Upper lobe of right lung (tissue), 1 donor: ENCODE measurements at regions not wholly inside any gene's neighbourhood (a gene's known extent, or its start where the extent isn't known, plus 50 kb on each side); places are given as distances from the start of the nearest gene placed in this dataset.

ENCODE experiments used
- ATAC-seq: fragments of 200-7000 bp; cut with Tn5 transposase; one replicate; pipeline ENCODE4 v1.9.1; 2020; ENCODE audit warnings: mild to moderate bottlenecking, moderate library complexity
- DNase-seq: peaks from one replicate; pipeline ENCODE4 v3.0.0-alpha.2; 2020
- H3K27ac ChIP-seq: fragments of 200-600 bp; one replicate; pipeline ENCODE4 v1.8.0; 2022
- H3K27me3 ChIP-seq: fragments of 200-600 bp; one replicate; pipeline ENCODE4 v1.8.0; 2022; ENCODE audit warnings: mild to moderate bottlenecking
- H3K36me3 ChIP-seq: fragments of 200-600 bp; one replicate; pipeline ENCODE4 v1.8.0; 2022
- H3K4me1 ChIP-seq: fragments of 200-600 bp; one replicate; pipeline ENCODE4 v1.8.0; 2022
- H3K4me3 ChIP-seq: fragments of 200-600 bp; one replicate; pipeline ENCODE4 v1.8.0; 2022; ENCODE audit warnings: mild to moderate bottlenecking
- H3K9me3 ChIP-seq: fragments of 200-600 bp; one replicate; pipeline ENCODE4 v1.8.0; 2022
- CTCF ChIP-seq: fragments of 200-600 bp; IDR thresholded peaks from one replicate; pipeline ENCODE4 v1.8.0; 2022; ENCODE audit warnings: antibody characterized with exemption
- intact Hi-C: fragments of 100-400 bp; cut with DNase I; formaldehyde crosslinking; loops from one replicate; pipeline ENCODE4 v1.11.0; 2022
- donor health status: DM: no; HTN: yes; CAD: no; lungs with severe emphysema.

- H3K36me3 ChIP-seq, result peaks cover 9% of the 10 kb centered on the region
- no peak for DNase-seq
- H3K27ac ChIP-seq, result no peak overlapping the region
- H3K27me3 ChIP-seq, result no peaks in the 10 kb centered on the region
- no peak for TF ChIP-seq CTCF
- H3K4me3 ChIP-seq, result no peak overlapping the region
- intact Hi-C loops, result loop anchor here (5.0 kb wide), 1 partner anchor 114 kb away; no protein-coding TSS in a partner anchor
- no peak for ATAC-seq
- H3K4me1 ChIP-seq, result peaks cover 21% of the 10 kb centered on the region
- H3K9me3 ChIP-seq, result no peaks in the 10 kb centered on the region
Measured at GRCh38 chr3:159887911-159888310, 100.7 kb upstream of the IL12A start.

DNA sequence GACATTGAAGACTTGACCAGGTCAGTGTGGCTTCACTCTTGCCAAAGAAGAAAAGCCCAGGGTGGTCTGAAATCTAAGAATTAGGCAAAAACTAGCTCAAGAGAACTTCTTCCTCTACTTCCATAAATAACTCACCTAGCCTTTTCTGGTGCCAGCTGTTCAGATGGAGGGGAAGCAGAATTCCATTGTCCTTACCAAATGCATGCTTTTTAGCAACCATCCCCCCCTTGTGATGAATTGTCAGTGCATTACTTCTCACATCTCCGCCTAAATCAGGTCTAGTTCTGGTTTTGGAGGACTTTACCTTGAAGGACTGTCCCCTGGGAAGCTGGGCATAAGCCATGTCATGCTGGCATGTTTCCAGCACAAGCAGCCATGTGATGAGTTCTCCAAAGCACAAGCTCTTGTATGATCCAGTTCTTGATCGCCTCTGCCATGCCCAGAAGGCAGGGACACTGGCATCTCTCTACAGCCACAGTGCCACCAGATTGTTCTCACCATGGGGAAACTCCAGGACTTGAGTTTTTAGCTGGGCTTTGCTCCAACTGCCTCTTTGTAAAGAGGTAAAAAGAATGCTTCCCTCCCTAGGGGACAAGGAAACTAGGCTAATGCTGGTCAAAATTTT lies 96.4 kb upstream of the IL12A start:
- Histone ChIP-seq H3K27ac (no peak overlapping the region), H3K4me3 (no peak overlapping the region), H3K9me3 (no peaks in the 10 kb centered on the region), H3K36me3 (peaks cover 28% of the 10 kb centered on the region), H3K27me3 (no peaks in the 10 kb centered on the region), H3K4me1 (peaks cover 6% of the 10 kb centered on the region)
- TF ChIP-seq CTCF, result no peak
- ATAC-seq (peak; percentile 84), DNase-seq (no peak)
- intact Hi-C loops, result no loop called here

DNA sequence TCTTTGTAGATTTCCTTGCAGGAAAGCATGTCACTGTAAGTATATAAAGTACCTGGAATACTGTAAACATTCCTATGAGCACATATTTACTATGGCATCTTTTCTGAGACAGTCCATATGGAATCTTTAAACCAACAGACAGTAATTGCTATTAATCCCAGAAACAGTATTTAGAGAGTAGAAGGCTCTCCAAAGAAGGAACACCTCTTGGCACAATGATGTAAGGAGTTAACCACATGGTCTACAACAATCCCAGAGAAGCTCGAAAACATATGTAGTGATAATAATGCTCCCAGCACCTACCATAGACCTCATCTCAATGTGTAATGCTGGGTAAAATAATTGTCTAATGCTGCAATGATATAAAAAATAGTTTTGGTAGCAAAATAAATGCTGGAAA lies 95.8 kb upstream of the IL12A start:
- DNase-seq (no peak), ATAC-seq (no peak)
- peaks cover 6% of the 10 kb centered on the region for H3K4me1 ChIP-seq
- no peak overlapping the region for H3K27ac ChIP-seq
- peaks cover 29% of the 10 kb centered on the region for H3K36me3 ChIP-seq
- H3K9me3 ChIP-seq, result no peaks in the 10 kb centered on the region
- intact Hi-C loops, result no loop called here
- no peaks in the 10 kb centered on the region for H3K27me3 ChIP-seq
- no peak overlapping the region for H3K4me3 ChIP-seq
- TF ChIP-seq CTCF, result no peak

- Histone ChIP-seq H3K9me3 (no peaks in the 10 kb centered on the region), H3K4me3 (no peak overlapping the region), H3K4me1 (peaks cover 6% of the 10 kb centered on the region), H3K27me3 (no peaks in the 10 kb centered on the region), H3K27ac (no peak overlapping the region), H3K36me3 (peaks cover 32% of the 10 kb centered on the region)
- ATAC-seq (no peak), DNase-seq (no peak)
- TF ChIP-seq CTCF, result no peak
- intact Hi-C loops, result no loop called here
Measured at GRCh38 chr3:159894386-159894785, 94.2 kb upstream of the IL12A start.

- Histone ChIP-seq H3K27me3 (no peaks in the 10 kb centered on the region), H3K4me3 (no peak overlapping the region), H3K36me3 (peaks cover 30% of the 10 kb centered on the region), H3K27ac (no peak overlapping the region), H3K9me3 (no peaks in the 10 kb centered on the region), H3K4me1 (peaks cover 6% of the 10 kb centered on the region)
- intact Hi-C loops, result no loop called here
- TF ChIP-seq CTCF, result no peak
- ATAC-seq, result no peak
- no peak for DNase-seq
Measured at GRCh38 chr3:159895430-159895829, 93.2 kb upstream of the IL12A start.

DNA sequence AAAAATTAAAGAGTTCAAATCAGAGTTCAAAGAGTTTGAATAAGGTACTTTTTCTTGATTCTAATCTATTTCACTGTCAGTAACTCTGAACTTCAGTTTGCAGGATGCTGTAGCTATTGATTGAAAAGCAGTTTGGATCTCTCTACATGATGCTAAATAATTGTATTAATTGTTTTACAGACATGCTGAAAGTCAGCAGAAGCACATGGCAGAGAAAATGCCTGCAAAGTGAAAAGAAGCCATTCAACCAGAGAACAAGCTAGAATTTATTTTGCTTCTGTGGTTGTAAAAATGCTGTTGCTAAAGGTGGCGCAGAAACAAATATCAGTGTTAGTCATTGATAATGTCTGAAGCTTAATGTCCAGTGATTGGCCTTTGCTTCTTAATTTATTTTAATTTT lies 92.1 kb upstream of the IL12A start:
- intact Hi-C loops, result no loop called here
- no peak for TF ChIP-seq CTCF
- ATAC-seq, result no peak

More for the DNA sequence above, 92.1 kb upstream of the IL12A start:
- H3K4me3 ChIP-seq, result no peak overlapping the region
- no peak overlapping the region for H3K27ac ChIP-seq
- no peaks in the 10 kb centered on the region for H3K9me3 ChIP-seq
- no peaks in the 10 kb centered on the region for H3K27me3 ChIP-seq
- no peak for DNase-seq
- H3K36me3 ChIP-seq, result peaks cover 30% of the 10 kb centered on the region
- peaks cover 6% of the 10 kb centered on the region for H3K4me1 ChIP-seq
